Caco-2 (cell line): ENCODE measurements at regions not wholly inside any gene's neighbourhood (a gene's known extent, or its start where the extent isn't known, plus 50 kb on each side); places are given as distances from the start of the nearest gene placed in this dataset.

Source experiments
- BruUV-seq: library from RNA; stranded (reverse); fragments of 400-500 nt; replicated peaks from 2 replicates; lab custom pipeline; 2021; lab: Mats Ljungman, UMichigan
- CTCF ChIA-PET: fragments of 300-600 bp; sonication (Branson Sonifier 250); formaldehyde crosslinking; loops from one replicate; lab custom pipeline; 2022; ENCODE audit warnings: antibody characterized with exemption; lab: Charles Lee
- POLR2A ChIA-PET: fragments of 300-600 bp; sonication (Branson Sonifier 250); formaldehyde crosslinking; loops from one replicate; lab custom pipeline; 2022; ENCODE audit warnings: antibody characterized with exemption; lab: Charles Lee
- DNase-seq, 2 experiments: peaks; one replicate each; pipeline versions ENCODE4 v3.0.0 to v3.0.0-alpha.2; 2020 to 2022
- H3K27me3 ChIP-seq: replicated peaks from 2 replicates; pipeline ENCODE4 v1.6.0; 2011; ENCODE audit warnings: low read length; ENCODE audit not compliant: control insufficient read depth, insufficient read depth
- H3K36me3 ChIP-seq: 2 replicates; pipeline ENCODE4 v1.5.1; 2011; ENCODE audit warnings: low read length; ENCODE audit not compliant: control insufficient read depth, insufficient read depth
- H3K4me1 ChIP-seq: fragments of 250-450 bp; sonication (Bioruptor Pico); 2 replicates; pipeline ENCODE4 v1.5.1; 2020; ENCODE audit warnings: mild to moderate bottlenecking
- H3K4me3 ChIP-seq: 2 replicates; pipeline ENCODE4 v1.5.1; 2011; ENCODE audit warnings: low read depth, mild to moderate bottlenecking, control low read depth, low read length
- H3K9me3 ChIP-seq: fragments of 250-450 bp; sonication (Bioruptor Pico); 2 replicates; pipeline ENCODE4 v1.5.1; 2020; ENCODE audit warnings: mild to moderate bottlenecking, moderate library complexity
- H3K27ac Mint-ChIP-seq: one replicate; pipeline ENCODE4 v1.8.0; 2022; ENCODE audit warnings: mixed read lengths; ENCODE audit not compliant: unreplicated experiment
- H3K27me3 Mint-ChIP-seq: one replicate; pipeline ENCODE4 v1.8.0; 2022; ENCODE audit warnings: mixed read lengths; ENCODE audit not compliant: insufficient read depth, unreplicated experiment
- H3K36me3 Mint-ChIP-seq: one replicate; pipeline ENCODE4 v1.8.0; 2022; ENCODE audit warnings: mild to moderate bottlenecking, mixed read lengths; ENCODE audit not compliant: insufficient read depth, unreplicated experiment
- H3K4me1 Mint-ChIP-seq: one replicate; pipeline ENCODE4 v1.8.0; 2022; ENCODE audit warnings: low read depth, mixed read lengths; ENCODE audit not compliant: unreplicated experiment
- H3K4me3 Mint-ChIP-seq: one replicate; pipeline ENCODE4 v1.8.0; 2022; ENCODE audit warnings: mild to moderate bottlenecking, moderate library complexity, mixed read lengths; ENCODE audit not compliant: unreplicated experiment
- H3K9me3 Mint-ChIP-seq: one replicate; pipeline ENCODE4 v1.8.0; 2022; ENCODE audit warnings: mixed read lengths; ENCODE audit not compliant: unreplicated experiment
- intact Hi-C: fragments of 100-400 bp; cut with micrococcal nuclease; formaldehyde crosslinking; loops from one replicate; pipeline ENCODE4 v1.10.0; 2022; ENCODE audit not compliant: unreplicated experiment
- TF ChIP-seq, protein P1 (sequence below), 2 experiments: fragments of 200-600 bp in 1 of 2; IDR thresholded peaks; 1 replicate in 1 of 2; 2 replicates in 1 of 2; pipeline versions ENCODE4 v1.5.1 to v1.8.0; 2011 to 2022; ENCODE audit warnings: antibody characterized with exemption in 1 of 2, control low read depth in 1 of 2, inconsistent platforms in 1 of 2, low read depth in 1 of 2, low read length in 1 of 2, mild to moderate bottlenecking in 1 of 2, moderate library complexity in 1 of 2; ENCODE audit not compliant: insufficient read depth in 1 of 2, severe bottlenecking in 1 of 2, unreplicated experiment in 1 of 2

DNA sequence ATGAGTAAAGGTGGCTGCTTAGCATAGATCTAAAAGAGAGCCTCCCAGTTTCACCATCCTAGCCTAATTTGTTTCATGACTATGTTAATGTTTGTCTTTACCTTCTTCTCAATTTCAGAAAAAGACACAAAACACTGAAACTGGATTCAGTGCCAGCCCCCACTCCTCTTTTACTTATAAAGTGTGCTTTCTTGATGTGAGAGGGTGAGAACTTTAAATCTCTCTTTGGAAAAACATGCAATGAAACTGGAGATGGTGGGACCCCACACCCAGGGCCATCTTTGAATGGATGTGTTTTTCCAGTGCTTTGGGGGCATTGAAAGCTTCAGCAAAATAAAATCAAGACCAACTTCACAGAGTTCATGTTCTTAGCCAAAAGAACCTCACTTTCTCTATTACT lies 185.9 kb downstream of the CYRIA start:
- Histone ChIP-seq H3K36me3 (no peaks in the 10 kb centered on the region), H3K9me3 (no peaks in the 10 kb centered on the region), H3K4me3 (no peak overlapping the region), H3K4me1 (no peaks in the 10 kb centered on the region), H3K27me3 (no peaks in the 10 kb centered on the region)
- Mint-ChIP-seq H3K4me3 (no peak overlapping the region), H3K4me1 (peaks cover 21% of the 10 kb centered on the region), H3K9me3 (peaks cover 17% of the 10 kb centered on the region), H3K36me3 (no peaks in the 10 kb centered on the region), H3K27me3 (no peaks in the 10 kb centered on the region), H3K27ac (no peak overlapping the region)
- BruUV-seq: no TSS peak
- intact Hi-C loops: no loop called here
- POLR2A ChIA-PET: no interaction called here
- DNase-seq: no peak
- CTCF ChIA-PET: no interaction called here
- TF ChIP-seq, protein P1, sequence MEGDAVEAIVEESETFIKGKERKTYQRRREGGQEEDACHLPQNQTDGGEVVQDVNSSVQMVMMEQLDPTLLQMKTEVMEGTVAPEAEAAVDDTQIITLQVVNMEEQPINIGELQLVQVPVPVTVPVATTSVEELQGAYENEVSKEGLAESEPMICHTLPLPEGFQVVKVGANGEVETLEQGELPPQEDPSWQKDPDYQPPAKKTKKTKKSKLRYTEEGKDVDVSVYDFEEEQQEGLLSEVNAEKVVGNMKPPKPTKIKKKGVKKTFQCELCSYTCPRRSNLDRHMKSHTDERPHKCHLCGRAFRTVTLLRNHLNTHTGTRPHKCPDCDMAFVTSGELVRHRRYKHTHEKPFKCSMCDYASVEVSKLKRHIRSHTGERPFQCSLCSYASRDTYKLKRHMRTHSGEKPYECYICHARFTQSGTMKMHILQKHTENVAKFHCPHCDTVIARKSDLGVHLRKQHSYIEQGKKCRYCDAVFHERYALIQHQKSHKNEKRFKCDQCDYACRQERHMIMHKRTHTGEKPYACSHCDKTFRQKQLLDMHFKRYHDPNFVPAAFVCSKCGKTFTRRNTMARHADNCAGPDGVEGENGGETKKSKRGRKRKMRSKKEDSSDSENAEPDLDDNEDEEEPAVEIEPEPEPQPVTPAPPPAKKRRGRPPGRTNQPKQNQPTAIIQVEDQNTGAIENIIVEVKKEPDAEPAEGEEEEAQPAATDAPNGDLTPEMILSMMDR (IDR thresholded peaks at IDR 0.05; ENCODE audit: insufficient read depth in 1 of 2, low read depth in 1 of 2, low read length in 1 of 2, severe bottlenecking in 1 of 2, unreplicated experiment in 1 of 2): no peak

DNA sequence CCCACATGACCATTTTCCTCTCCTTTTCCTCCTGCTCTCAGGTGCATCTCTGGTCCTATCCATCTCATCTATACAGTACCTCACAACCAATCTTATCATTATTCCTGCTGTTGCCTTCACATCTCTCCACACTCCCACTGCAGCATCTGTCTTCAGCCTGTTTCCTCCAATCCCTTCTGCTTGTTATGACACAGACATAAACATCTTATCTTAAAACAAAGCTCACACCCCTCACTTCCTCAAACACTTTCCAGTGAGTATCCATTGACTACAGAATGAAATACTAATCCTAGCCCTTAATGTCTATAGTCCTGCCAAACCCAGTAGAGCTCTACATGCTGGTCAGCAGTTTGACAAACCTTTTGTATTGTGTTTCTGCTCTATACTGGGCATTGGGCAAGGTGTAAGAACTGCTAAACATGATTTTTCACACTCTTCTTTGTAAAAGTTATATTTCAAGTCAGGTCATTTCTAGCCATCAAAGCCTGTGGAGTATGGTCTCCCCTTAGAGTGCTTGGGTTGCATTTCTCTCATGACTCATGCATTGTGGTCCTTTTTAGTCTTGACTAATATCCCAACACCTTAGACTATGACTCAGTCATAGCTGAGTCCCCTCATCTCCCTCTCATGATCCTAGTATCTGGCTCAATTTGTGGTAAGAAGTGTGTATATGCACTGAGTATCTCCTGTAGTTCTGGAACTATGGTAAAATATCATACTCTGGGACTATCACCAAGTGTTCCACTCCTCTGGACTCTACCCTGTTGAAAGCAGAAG lies 187.0 kb downstream of the CYRIA start:
- no peak for DNase-seq
- no peaks in the 10 kb centered on the region for H3K36me3 Mint-ChIP-seq
- H3K4me1 ChIP-seq: no peaks in the 10 kb centered on the region
- no peak overlapping the region for H3K27ac Mint-ChIP-seq
- no peaks in the 10 kb centered on the region for H3K27me3 ChIP-seq
- ChIA-PET CTCF (no interaction called here), POLR2A (no interaction called here)
- TF ChIP-seq, protein P1 (IDR thresholded peaks at IDR 0.05; ENCODE audit: insufficient read depth in 1 of 2, low read depth in 1 of 2, low read length in 1 of 2, severe bottlenecking in 1 of 2, unreplicated experiment in 1 of 2): no peak
- no TSS peak for BruUV-seq
- no peak overlapping the region for H3K4me3 Mint-ChIP-seq
- intact Hi-C loops: no loop called here
- no peaks in the 10 kb centered on the region for H3K36me3 ChIP-seq
- no peak overlapping the region for H3K4me3 ChIP-seq
- H3K27me3 Mint-ChIP-seq: no peaks in the 10 kb centered on the region
- H3K9me3 ChIP-seq: no peaks in the 10 kb centered on the region
- H3K9me3 Mint-ChIP-seq: peaks cover 11% of the 10 kb centered on the region
- H3K4me1 Mint-ChIP-seq: peaks cover 21% of the 10 kb centered on the region

DNA sequence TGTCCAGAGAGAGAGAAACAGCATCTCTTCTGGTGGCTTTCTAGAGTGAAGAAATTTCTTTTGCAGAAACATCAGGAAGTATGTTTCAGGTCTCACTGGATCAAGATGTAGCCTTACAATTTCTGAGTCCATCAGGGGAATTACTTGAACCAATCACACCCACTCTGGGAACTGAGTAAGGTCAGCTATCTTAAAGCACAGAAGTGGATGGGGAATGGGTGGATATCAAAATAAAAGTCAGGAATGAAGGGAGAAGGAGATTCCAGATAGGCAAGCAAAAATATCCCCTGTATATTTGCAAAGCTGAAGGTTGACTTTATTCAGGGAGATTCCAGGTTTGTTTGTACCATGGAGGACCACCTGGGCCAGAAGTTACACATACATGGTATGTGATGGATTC lies 188.0 kb downstream of the CYRIA start:
- no peaks in the 10 kb centered on the region for H3K36me3 Mint-ChIP-seq
- no TSS peak for BruUV-seq
- Histone ChIP-seq H3K4me3 (no peak overlapping the region), H3K4me1 (no peaks in the 10 kb centered on the region), H3K36me3 (no peaks in the 10 kb centered on the region), H3K9me3 (no peaks in the 10 kb centered on the region), H3K27me3 (no peaks in the 10 kb centered on the region)
- ChIA-PET CTCF (no interaction called here), POLR2A (no interaction called here)
- H3K4me1 Mint-ChIP-seq: peaks cover 21% of the 10 kb centered on the region
- H3K9me3 Mint-ChIP-seq: peaks cover 11% of the 10 kb centered on the region
- H3K27me3 Mint-ChIP-seq: no peaks in the 10 kb centered on the region
- H3K4me3 Mint-ChIP-seq: no peak overlapping the region
- H3K27ac Mint-ChIP-seq: no peak overlapping the region
- TF ChIP-seq, protein P1 (IDR thresholded peaks at IDR 0.05; ENCODE audit: insufficient read depth in 1 of 2, low read depth in 1 of 2, low read length in 1 of 2, severe bottlenecking in 1 of 2, unreplicated experiment in 1 of 2): no peak
- DNase-seq: no peak
- intact Hi-C loops: no loop called here
